IMR-90 (cell line): ENCODE measurements at regions not wholly inside any gene's neighbourhood (a gene's known extent, or its start where the extent isn't known, plus 50 kb on each side); places are given as distances from the start of the nearest gene placed in this dataset.

Experiments used
- ATAC-seq: fragments of 200-7000 bp; cut with Tn5 transposase; 2 replicates; pipeline ENCODE4 v1.9.1; 2020; ENCODE audit warnings: low read depth, mild to moderate bottlenecking, moderate library complexity
- BruUV-seq: library from RNA; stranded (reverse); fragments of 400-500 nt; replicated peaks from 2 replicates; lab custom pipeline; 2021; lab: Mats Ljungman, UMichigan
- CTCF ChIA-PET: fragments of 300-600 bp; formaldehyde crosslinking; extraction: SDS; loops from one replicate; lab custom pipeline; 2021; ENCODE audit warnings: antibody characterized with exemption; lab: Yijun Ruan, JAX
- POLR2A ChIA-PET: fragments of 300-600 bp; sonication (Branson Sonifier 250); formaldehyde crosslinking; loops from one replicate; lab custom pipeline; 2022; ENCODE audit warnings: antibody characterized with exemption; ENCODE audit not compliant: unreplicated experiment; lab: Charles Lee
- DNase-seq: peaks from one replicate; pipeline ENCODE4 v3.0.0; 2013
- H2AFZ ChIP-seq: replicated peaks from 2 replicates; pipeline ENCODE3; 2013; ENCODE audit warnings: low read length, mild to moderate bottlenecking; ENCODE audit not compliant: poor library complexity
- H2AK5ac ChIP-seq: 2 replicates; pipeline ENCODE4 v1.6.1; 2013; ENCODE audit warnings: low read depth, low read length, inconsistent platforms
- H2AK9ac ChIP-seq: replicated peaks from 2 replicates; pipeline ENCODE3; 2013; ENCODE audit warnings: mild to moderate bottlenecking, low read depth, low read length, moderate library complexity; ENCODE audit not compliant: poor library complexity
- H2BK120ac ChIP-seq: 2 replicates; pipeline ENCODE4 v1.6.1; 2013; ENCODE audit warnings: low read depth, low read length, inconsistent platforms
- H2BK15ac ChIP-seq: 3 replicates; pipeline ENCODE4 v1.6.1; 2013; ENCODE audit warnings: low read depth, low read length, inconsistent platforms
- H2BK20ac ChIP-seq: 2 replicates; pipeline ENCODE4 v1.6.1; 2013; ENCODE audit warnings: low read depth, mild to moderate bottlenecking, inconsistent platforms, low read length, moderate library complexity
- H2BK5ac ChIP-seq: 2 replicates; pipeline ENCODE4 v1.6.1; 2013; ENCODE audit warnings: mild to moderate bottlenecking, low read depth, low read length, inconsistent platforms; ENCODE audit not compliant: poor library complexity, severe bottlenecking
- H3K14ac ChIP-seq: replicated peaks from 2 replicates; pipeline ENCODE4 v1.6.1; 2013; ENCODE audit warnings: low read depth, low read length, inconsistent platforms
- H3K18ac ChIP-seq: 2 replicates; pipeline ENCODE4 v1.6.1; 2013; ENCODE audit warnings: low read depth, low read length, control low read depth
- H3K23ac ChIP-seq: 2 replicates; pipeline ENCODE4 v1.6.1; 2013; ENCODE audit warnings: low read depth, low read length, inconsistent platforms
- H3K27ac ChIP-seq: 2 replicates; pipeline ENCODE4 v1.5.1; 2013; ENCODE audit warnings: mild to moderate bottlenecking, control low read depth, low read length; ENCODE audit not compliant: insufficient read depth
- H3K27me3 ChIP-seq: 2 replicates; pipeline ENCODE4 v1.6.1; 2013; ENCODE audit warnings: low read length; ENCODE audit not compliant: control insufficient read depth, insufficient read depth
- H3K36me3 ChIP-seq: 2 replicates; pipeline ENCODE4 v1.6.1; 2013; ENCODE audit warnings: low read length, mixed read lengths; ENCODE audit not compliant: control insufficient read depth, insufficient read depth
- H3K4ac ChIP-seq: 2 replicates; pipeline ENCODE4 v1.6.1; 2013; ENCODE audit warnings: low read depth, low read length, inconsistent platforms
- H3K4me1 ChIP-seq: 2 replicates; pipeline ENCODE4 v1.6.1; 2013; ENCODE audit warnings: low read length, mixed read lengths; ENCODE audit not compliant: control insufficient read depth, insufficient read depth
- H3K4me2 ChIP-seq: 2 replicates; pipeline ENCODE4 v1.6.1; 2013; ENCODE audit warnings: low read depth, mild to moderate bottlenecking, control low read depth, low read length, moderate library complexity
- H3K4me3 ChIP-seq: 2 replicates; pipeline ENCODE4 v1.5.1; 2013; ENCODE audit warnings: low read depth, mild to moderate bottlenecking, control low read depth, low read length, moderate library complexity; ENCODE audit not compliant: insufficient read depth
- H3K56ac ChIP-seq: 2 replicates; pipeline ENCODE4 v1.6.1; 2013; ENCODE audit warnings: low read length, inconsistent platforms; ENCODE audit not compliant: insufficient read depth; ENCODE audit errors: extremely low read depth
- H3K79me1 ChIP-seq, 2 experiments: 2 replicates each; pipeline ENCODE4 v1.6.1; 2013; ENCODE audit warnings: low read length in 2 of 2, inconsistent platforms in 1 of 2, low read depth in 1 of 2
- H3K9ac ChIP-seq: 2 replicates; pipeline ENCODE4 v1.6.1; 2013; ENCODE audit warnings: low read depth, low read length, control low read depth
- H3K9me1 ChIP-seq: 2 replicates; pipeline ENCODE4 v1.6.1; 2013; ENCODE audit warnings: low read length, inconsistent platforms; ENCODE audit not compliant: insufficient read depth
- H3K9me3 ChIP-seq: 2 replicates; pipeline ENCODE4 v1.6.1; 2013; ENCODE audit warnings: low read length; ENCODE audit not compliant: control insufficient read depth, insufficient read depth
- H4K20me1 ChIP-seq: 2 replicates; pipeline ENCODE4 v1.6.1; 2013; ENCODE audit warnings: low read length, inconsistent platforms; ENCODE audit not compliant: insufficient read depth
- H4K5ac ChIP-seq: 2 replicates; pipeline ENCODE4 v1.6.1; 2013; ENCODE audit warnings: mild to moderate bottlenecking, low read depth, low read length, control low read depth
- H4K8ac ChIP-seq, 2 experiments: 2 replicates each; pipeline ENCODE4 v1.6.1; 2013; ENCODE audit warnings: low read depth in 2 of 2, low read length in 2 of 2, control low read depth in 1 of 2, inconsistent platforms in 1 of 2
- H4K91ac ChIP-seq: 2 replicates; pipeline ENCODE4 v1.6.1; 2013; ENCODE audit warnings: low read depth, low read length, inconsistent platforms; ENCODE audit not compliant: insufficient read depth
- BHLHE40 ChIP-seq: fragments of 150-350 bp; IDR thresholded peaks from 2 replicates; pipeline ENCODE4 v1.6.1; 2016; ENCODE audit warnings: mild to moderate bottlenecking, low read depth, low read length
- MAFK ChIP-seq: IDR thresholded peaks from 2 replicates; pipeline ENCODE4 v1.6.1; 2012; ENCODE audit warnings: low read depth, low read length, improper control_type of control experiment
- MXI1 ChIP-seq: IDR thresholded peaks from 2 replicates; pipeline ENCODE4 v1.6.1; 2012; ENCODE audit warnings: low read depth, mild to moderate bottlenecking, low read length, moderate library complexity, borderline replicate concordance
- WGBS, 2 experiments: methylation state at CpG; one replicate each; pipeline versions ENCODE4 v1.1.5 to v1.1.7; 2013; ENCODE audit warnings: missing lambda C conversion rate in 2 of 2; ENCODE audit not compliant: insufficient read length in 1 of 2; ENCODE audit errors: extremely low coverage in 2 of 2; 5-methylcytosine and 5-hydroxymethylcytosine counted together
- dilution Hi-C: fragments of 300-500 bp; cut with HindIII; formaldehyde crosslinking; loops from one replicate; pipeline ENCODE4 v1.14.3; 2018; ENCODE audit warnings: low sequenced_read_pairs; ENCODE audit not compliant: unreplicated experiment
- in situ Hi-C: fragments of 300-500 bp; cut with MboI; formaldehyde crosslinking; loops from 3 replicates; pipeline ENCODE4 v1.14.3; 2019; ENCODE audit warnings: low sequenced_read_pairs, inconsistent platforms, mixed read lengths
- intact Hi-C: fragments of 100-400 bp; cut with micrococcal nuclease; formaldehyde crosslinking; loops from 2 replicates; pipeline ENCODE4 v1.10.0; 2022
- TF ChIP-seq, protein P1 (sequence below): conservative IDR thresholded peaks from 2 replicates; pipeline ENCODE4 v1.5.1; 2012; ENCODE audit warnings: mild to moderate bottlenecking, low read depth, low read length, improper control_type of control experiment
- TF ChIP-seq, protein P2 (sequence below): fragments of 150-350 bp; IDR thresholded peaks from 2 replicates; pipeline ENCODE4 v1.6.1; 2016; ENCODE audit warnings: low read depth, mild to moderate bottlenecking, low read length, moderate library complexity, borderline replicate concordance

DNA sequence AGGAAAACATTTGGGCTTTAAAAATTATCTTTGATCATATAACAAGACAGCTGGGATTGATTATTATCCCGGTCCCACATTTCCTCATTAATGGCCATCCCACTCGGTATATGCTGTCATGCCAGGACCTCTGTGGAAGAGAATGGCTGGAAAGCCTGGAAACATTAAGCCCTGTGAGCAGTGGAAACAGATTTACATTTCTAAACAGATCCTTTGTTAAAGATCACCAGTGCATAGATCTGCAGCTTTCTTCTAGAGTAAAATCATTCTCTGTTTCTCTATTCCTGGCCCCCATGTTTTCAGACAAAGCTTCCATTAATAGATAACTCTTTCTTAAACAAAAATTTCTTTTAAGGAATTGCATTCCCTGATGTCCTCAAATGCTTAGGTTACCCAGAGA lies 152.2 kb downstream of the CAVIN4 start:
- Histone ChIP-seq H2AK5ac (no peak overlapping the region), H3K4me2 (no peak overlapping the region), H2AFZ (no peak overlapping the region), H2BK20ac (no peak overlapping the region), H3K9ac (no peak overlapping the region), H3K4me1 (no peaks in the 10 kb centered on the region), H3K36me3 (no peaks in the 10 kb centered on the region), H4K20me1 (no peaks in the 10 kb centered on the region), H3K18ac (no peak overlapping the region), H3K27me3 (no peaks in the 10 kb centered on the region), H3K27ac (no peak overlapping the region), H2BK120ac (no peak overlapping the region), H3K9me3 (no peaks in the 10 kb centered on the region; the same call in 1 of the 2 replicates), H3K9me1 (no peaks in the 10 kb centered on the region), H3K4me3 (no peak overlapping the region), H3K56ac (no peak overlapping the region), H3K4ac (no peak overlapping the region), H4K91ac (no peak overlapping the region), H3K23ac (no peak overlapping the region), H4K5ac (no peak overlapping the region), H3K14ac (no peak overlapping the region), H2BK5ac (no peak overlapping the region), H2BK15ac (no peak overlapping the region), H2AK9ac (no peak overlapping the region), H3K79me1 (no peaks in the 10 kb centered on the region), H4K8ac (no peak overlapping the region)
- POLR2A ChIA-PET: no interaction called here
- CTCF ChIA-PET: interaction anchor here (0.6 to 1.1 kb wide), 2 partner anchors 29 to 43 kb away, joined by 3 read pairs; no protein-coding TSS in a partner anchor
- no TSS peak for BruUV-seq
- dilution Hi-C loops (no loop called here), in situ Hi-C loops (no loop called here), intact Hi-C loops (no loop called here)
- DNase-seq (no peak), ATAC-seq (no peak)
- 20% methylated on average over 1 of the region's 2 CpGs; no CpG with 5 or more reads in 1 of the 2 experiments for whole genome bisulfite sequencing, 2 experiments
- TF ChIP-seq, protein P1, sequence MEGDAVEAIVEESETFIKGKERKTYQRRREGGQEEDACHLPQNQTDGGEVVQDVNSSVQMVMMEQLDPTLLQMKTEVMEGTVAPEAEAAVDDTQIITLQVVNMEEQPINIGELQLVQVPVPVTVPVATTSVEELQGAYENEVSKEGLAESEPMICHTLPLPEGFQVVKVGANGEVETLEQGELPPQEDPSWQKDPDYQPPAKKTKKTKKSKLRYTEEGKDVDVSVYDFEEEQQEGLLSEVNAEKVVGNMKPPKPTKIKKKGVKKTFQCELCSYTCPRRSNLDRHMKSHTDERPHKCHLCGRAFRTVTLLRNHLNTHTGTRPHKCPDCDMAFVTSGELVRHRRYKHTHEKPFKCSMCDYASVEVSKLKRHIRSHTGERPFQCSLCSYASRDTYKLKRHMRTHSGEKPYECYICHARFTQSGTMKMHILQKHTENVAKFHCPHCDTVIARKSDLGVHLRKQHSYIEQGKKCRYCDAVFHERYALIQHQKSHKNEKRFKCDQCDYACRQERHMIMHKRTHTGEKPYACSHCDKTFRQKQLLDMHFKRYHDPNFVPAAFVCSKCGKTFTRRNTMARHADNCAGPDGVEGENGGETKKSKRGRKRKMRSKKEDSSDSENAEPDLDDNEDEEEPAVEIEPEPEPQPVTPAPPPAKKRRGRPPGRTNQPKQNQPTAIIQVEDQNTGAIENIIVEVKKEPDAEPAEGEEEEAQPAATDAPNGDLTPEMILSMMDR: no peak
- no peak for TF ChIP-seq MAFK
- TF ChIP-seq BHLHE40: no peak
- TF ChIP-seq, protein P2, sequence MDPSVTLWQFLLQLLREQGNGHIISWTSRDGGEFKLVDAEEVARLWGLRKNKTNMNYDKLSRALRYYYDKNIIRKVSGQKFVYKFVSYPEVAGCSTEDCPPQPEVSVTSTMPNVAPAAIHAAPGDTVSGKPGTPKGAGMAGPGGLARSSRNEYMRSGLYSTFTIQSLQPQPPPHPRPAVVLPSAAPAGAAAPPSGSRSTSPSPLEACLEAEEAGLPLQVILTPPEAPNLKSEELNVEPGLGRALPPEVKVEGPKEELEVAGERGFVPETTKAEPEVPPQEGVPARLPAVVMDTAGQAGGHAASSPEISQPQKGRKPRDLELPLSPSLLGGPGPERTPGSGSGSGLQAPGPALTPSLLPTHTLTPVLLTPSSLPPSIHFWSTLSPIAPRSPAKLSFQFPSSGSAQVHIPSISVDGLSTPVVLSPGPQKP: no peak
- no peak for TF ChIP-seq MXI1
